ENCODE measurements at regions not wholly inside any gene's neighbourhood (a gene's known extent, or its start where the extent isn't known, plus 50 kb on each side); places are given as distances from the start of the nearest gene placed in this dataset.
"Not testable (repeated sequence)": the region's sequence is repeated elsewhere in the genome, so short reads cannot be mapped to it uniquely, and the experiment has no call there.

DNA sequence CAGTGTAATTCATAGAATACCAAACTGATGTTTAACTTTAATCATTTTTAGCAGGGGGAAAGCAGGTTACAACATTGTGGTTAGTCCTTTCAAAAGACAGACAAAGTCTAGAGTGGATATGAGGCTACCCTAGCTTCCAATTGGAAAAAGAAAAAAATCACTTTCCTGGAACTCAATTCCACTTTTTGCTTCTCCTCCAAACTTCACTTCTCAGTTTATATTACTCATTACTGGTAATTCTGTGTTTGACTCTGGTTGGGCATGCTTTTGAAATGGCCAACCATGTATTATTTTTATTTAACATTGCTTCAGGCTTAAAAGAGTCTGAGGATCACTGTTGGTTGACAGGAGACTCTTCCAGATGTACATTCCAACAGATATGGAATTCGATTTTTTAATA is 84.8 kb downstream of the RAP2B start:
- no peaks in the 10 kb centered on the region for H3K36me3 ChIP-seq
- no peak for DNase-seq
- H3K4me1 ChIP-seq = no peaks in the 10 kb centered on the region
- H3K4me3 ChIP-seq = no peak overlapping the region
- TF ChIP-seq, protein P1, sequence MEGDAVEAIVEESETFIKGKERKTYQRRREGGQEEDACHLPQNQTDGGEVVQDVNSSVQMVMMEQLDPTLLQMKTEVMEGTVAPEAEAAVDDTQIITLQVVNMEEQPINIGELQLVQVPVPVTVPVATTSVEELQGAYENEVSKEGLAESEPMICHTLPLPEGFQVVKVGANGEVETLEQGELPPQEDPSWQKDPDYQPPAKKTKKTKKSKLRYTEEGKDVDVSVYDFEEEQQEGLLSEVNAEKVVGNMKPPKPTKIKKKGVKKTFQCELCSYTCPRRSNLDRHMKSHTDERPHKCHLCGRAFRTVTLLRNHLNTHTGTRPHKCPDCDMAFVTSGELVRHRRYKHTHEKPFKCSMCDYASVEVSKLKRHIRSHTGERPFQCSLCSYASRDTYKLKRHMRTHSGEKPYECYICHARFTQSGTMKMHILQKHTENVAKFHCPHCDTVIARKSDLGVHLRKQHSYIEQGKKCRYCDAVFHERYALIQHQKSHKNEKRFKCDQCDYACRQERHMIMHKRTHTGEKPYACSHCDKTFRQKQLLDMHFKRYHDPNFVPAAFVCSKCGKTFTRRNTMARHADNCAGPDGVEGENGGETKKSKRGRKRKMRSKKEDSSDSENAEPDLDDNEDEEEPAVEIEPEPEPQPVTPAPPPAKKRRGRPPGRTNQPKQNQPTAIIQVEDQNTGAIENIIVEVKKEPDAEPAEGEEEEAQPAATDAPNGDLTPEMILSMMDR (IDR thresholded peaks at IDR 0.05) = no peak
- no peak for TF ChIP-seq POLR2A (IDR thresholded peaks at IDR 0.05)
- intact Hi-C loops (cut with DNase I) = no loop called here
- peak in 2 of 4 donors; percentile 23 to 41 for ATAC-seq
- no peaks in the 10 kb centered on the region for H3K27me3 ChIP-seq
- 20% methylated on average over 1 of the region's 1 CpG for WGBS (ENCODE audit: insufficient coverage, low coverage, low lambda C conversion rate, missing lambda C conversion rate)
- H3K27ac ChIP-seq = peak overlapping the region in 1 of 3 donors; percentile 7
- H3K9me3 ChIP-seq = no peaks in the 10 kb centered on the region

GRCh38 chr3:153247331-153248330 is 85.6 kb downstream of the RAP2B start:
- peak in 2 of 4 donors; percentile 53 to 54 for ATAC-seq
- TF ChIP-seq POLR2A (IDR thresholded peaks at IDR 0.05) = no peak
- TF ChIP-seq, protein P1 (IDR thresholded peaks at IDR 0.05) = no peak
- no peak for DNase-seq
- Histone ChIP-seq H3K27ac (peak overlapping the region in 1 of 3 donors; percentile 7), H3K9me3 (no peaks in the 10 kb centered on the region), H3K36me3 (no peaks in the 10 kb centered on the region), H3K27me3 (no peaks in the 10 kb centered on the region), H3K4me1 (no peaks in the 10 kb centered on the region), H3K4me3 (no peak overlapping the region)
- intact Hi-C loops (cut with DNase I) = no loop called here
- 53% methylated on average over 7 of the region's 7 CpGs for WGBS (ENCODE audit: insufficient coverage, low coverage, low lambda C conversion rate, missing lambda C conversion rate)

DNA sequence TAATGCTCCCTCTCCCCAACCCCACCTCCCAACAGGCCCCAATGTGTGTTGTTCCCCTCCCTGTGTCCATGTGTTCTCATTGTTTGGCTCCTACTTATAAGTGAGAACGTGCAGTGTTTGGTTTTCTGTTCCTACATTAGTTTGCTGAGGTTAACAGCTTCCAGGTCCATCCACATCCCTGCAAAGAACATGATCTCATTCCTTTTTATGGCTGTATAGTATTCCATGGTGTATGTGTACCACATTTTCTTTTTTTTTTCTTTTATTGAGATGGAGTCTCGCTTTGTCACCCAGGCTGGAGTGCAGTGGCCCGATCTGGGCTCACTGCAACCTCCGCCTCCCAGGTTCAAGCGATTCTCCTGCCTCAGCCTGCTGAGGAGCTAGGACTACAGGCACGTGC is 86.8 kb downstream of the RAP2B start:
- intact Hi-C loops (cut with DNase I); H3K4me3 ChIP-seq; DNase-seq; H3K27ac ChIP-seq; H3K27me3 ChIP-seq; H3K4me1 ChIP-seq; ATAC-seq; H3K36me3 ChIP-seq; H3K9me3 ChIP-seq: not testable (repeated sequence)
- WGBS (ENCODE audit: insufficient coverage, low coverage, low lambda C conversion rate, missing lambda C conversion rate) = 90% methylated on average over 6 of the region's 6 CpGs

DNA sequence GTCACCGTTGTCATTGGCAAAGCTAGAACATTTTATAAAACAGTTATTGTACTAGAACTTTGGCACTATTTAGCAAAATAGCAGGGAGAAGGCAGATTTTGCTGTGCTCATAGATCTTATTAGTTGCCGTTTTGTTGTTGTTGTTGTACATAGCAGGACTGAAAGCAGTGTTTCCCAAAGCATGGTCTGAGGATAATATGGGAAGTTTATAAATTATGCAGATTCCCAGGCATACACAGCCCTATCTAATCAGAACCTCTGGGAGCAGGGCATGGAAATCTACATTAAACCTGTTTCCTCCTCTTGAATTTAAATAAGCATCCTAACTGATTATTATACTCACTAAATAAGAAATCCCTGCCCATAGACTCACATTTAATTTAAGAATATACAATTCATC is 87.9 kb downstream of the RAP2B start:
- H3K27ac ChIP-seq = peak overlapping the region in 1 of 3 donors; percentile 25
- TF ChIP-seq, protein P1 (IDR thresholded peaks at IDR 0.05) = no peak
- no peak for TF ChIP-seq POLR2A (IDR thresholded peaks at IDR 0.05)
- H3K4me3 ChIP-seq = no peak overlapping the region
- intact Hi-C loops (cut with DNase I) = no loop called here
- no peaks in the 10 kb centered on the region for H3K9me3 ChIP-seq
- H3K27me3 ChIP-seq = no peaks in the 10 kb centered on the region
- DNase-seq = no peak
- H3K36me3 ChIP-seq = no peaks in the 10 kb centered on the region
- no peaks in the 10 kb centered on the region for H3K4me1 ChIP-seq
- ATAC-seq = peak in 1 of 4 donors; percentile 36
- 74% methylated on average over 2 of the region's 2 CpGs for WGBS (ENCODE audit: insufficient coverage, low coverage, low lambda C conversion rate, missing lambda C conversion rate)

GRCh38 chr3:153250446-153250845 is 88.4 kb downstream of the RAP2B start:
- WGBS (ENCODE audit: insufficient coverage, low coverage, low lambda C conversion rate, missing lambda C conversion rate) = 59% methylated on average over 2 of the region's 2 CpGs
- intact Hi-C loops (cut with DNase I) = no loop called here
- Histone ChIP-seq H3K27ac (peak overlapping the region in 1 of 3 donors; percentile 25), H3K36me3 (no peaks in the 10 kb centered on the region), H3K9me3 (no peaks in the 10 kb centered on the region), H3K4me1 (no peaks in the 10 kb centered on the region), H3K4me3 (no peak overlapping the region), H3K27me3 (no peaks in the 10 kb centered on the region)
- ATAC-seq = peak in 2 of 4 donors; percentile 50 to 56
- no peak for TF ChIP-seq POLR2A (IDR thresholded peaks at IDR 0.05)
- TF ChIP-seq, protein P1 (IDR thresholded peaks at IDR 0.05) = no peak
- no peak for DNase-seq
